OCI-M2 (cell line): ENCODE measurements at regions not wholly inside any gene's neighbourhood (a gene's known extent, or its start where the extent isn't known, plus 50 kb on each side); places are given as distances from the start of the nearest gene placed in this dataset.

Experiments used
- DNase-seq: peaks from one replicate; lab custom pipeline; 2025; ENCODE audit not compliant: unreplicated experiment; lab: John Stamatoyannopoulos, UW

- no peak for DNase-seq
Measured at GRCh38 chr9:115914291-115914690, 239.3 kb upstream of the PAPPA start.

- DNase-seq = no peak
Measured at GRCh38 chr9:115921301-115921700, 232.3 kb upstream of the PAPPA start.

- no peak for DNase-seq
Measured at GRCh38 chr9:115922444-115922843, 231.1 kb upstream of the PAPPA start.

- DNase-seq = no peak
Measured at GRCh38 chr9:115923410-115923809, 230.2 kb upstream of the PAPPA start.

- no peak for DNase-seq
Measured at GRCh38 chr9:115923903-115924668, 229.5 kb upstream of the PAPPA start.

- DNase-seq = no peak
Measured at GRCh38 chr9:115924669-115924987, 229.0 kb upstream of the PAPPA start.

GRCh38 chr9:115925424-115925823 is 228.2 kb upstream of the PAPPA start:
- DNase-seq = no peak

GRCh38 chr9:115930472-115930871 is 223.1 kb upstream of the PAPPA start:
- no peak for DNase-seq

GRCh38 chr9:115938479-115938878 is 215.1 kb upstream of the PAPPA start:
- DNase-seq = no peak

- DNase-seq = no peak
Measured at GRCh38 chr9:115939065-115939765, 214.4 kb upstream of the PAPPA start.

- DNase-seq = no peak
Measured at GRCh38 chr9:115941561-115942315, 211.9 kb upstream of the PAPPA start.

GRCh38 chr9:115943431-115944165 is 210.0 kb upstream of the PAPPA start:
- DNase-seq = no peak

- no peak for DNase-seq
Measured at GRCh38 chr9:115944166-115944948, 209.2 kb upstream of the PAPPA start.

GRCh38 chr9:115945009-115945431 is 208.6 kb upstream of the PAPPA start:
- no peak for DNase-seq

- no peak for DNase-seq
Measured at GRCh38 chr9:115946530-115946929, 207.1 kb upstream of the PAPPA start.

GRCh38 chr9:115951977-115952376 is 201.6 kb upstream of the PAPPA start:
- DNase-seq = no peak

- DNase-seq = no peak
Measured at GRCh38 chr9:115952430-115953292, 200.9 kb upstream of the PAPPA start.

- no peak for DNase-seq
Measured at GRCh38 chr9:115956371-115956770, 197.2 kb upstream of the PAPPA start.

GRCh38 chr9:115957585-115957984 is 196.0 kb upstream of the PAPPA start:
- DNase-seq = no peak
